ENCODE measurements at regions not wholly inside any gene's neighbourhood (a gene's known extent, or its start where the extent isn't known, plus 50 kb on each side); places are given as distances from the start of the nearest gene placed in this dataset.

- TF ChIP-seq CTCF (IDR thresholded peaks at IDR 0.05; ENCODE audit: insufficient read depth, low read depth, low read length) (no peak), EZH2 (IDR thresholded peaks at IDR 0.05; ENCODE audit: insufficient read depth, low read length) (no peak)
These were observed 633.5 kb upstream of the ANKRD30A start for GRCh38 chr10:36491926-36492325.

Data from astrocyte (in vitro differentiated cells and primary cell).